ENCODE measurements at regions not wholly inside any gene's neighbourhood (a gene's known extent, or its start where the extent isn't known, plus 50 kb on each side); places are given as distances from the start of the nearest gene placed in this dataset.

GRCh38 chr7:113414401-113415035, 296.2 kb upstream of the SMIM30 start:
- no peak for TF ChIP-seq POLR2A (IDR thresholded peaks at IDR 0.05; ENCODE audit: low read length)
- no peak for TF ChIP-seq GATA1 (IDR thresholded peaks at IDR 0.05; ENCODE audit: low read depth, low read length)
